H1 (cell line): ENCODE measurements at regions not wholly inside any gene's neighbourhood (a gene's known extent, or its start where the extent isn't known, plus 50 kb on each side); places are given as distances from the start of the nearest gene placed in this dataset.

ENCODE experiments used
- CHD2 ChIP-seq: IDR thresholded peaks from 2 replicates; pipeline ENCODE4 v1.6.1; 2012; ENCODE audit warnings: low read length, improper control_type of control experiment
- EP300 ChIP-seq, 2 experiments: IDR thresholded peaks; 1 replicate in 1 of 2; 2 replicates in 1 of 2; pipeline ENCODE4 v1.6.1; 2011 to 2012; ENCODE audit warnings: low read depth in 2 of 2, low read length in 2 of 2, mild to moderate bottlenecking in 2 of 2, borderline replicate concordance in 1 of 2, inconsistent platforms in 1 of 2, moderate library complexity in 1 of 2
- EZH2 ChIP-seq: fragments of 200-600 bp; sonication (generic); IDR thresholded peaks from 2 replicates; pipeline ENCODE4 v1.7.1; 2012; ENCODE audit warnings: low read depth, mild to moderate bottlenecking, moderate library complexity, low read length, inconsistent platforms; ENCODE audit not compliant: severe bottlenecking
- SP2 ChIP-seq: IDR thresholded peaks from 2 replicates; pipeline ENCODE4 v1.6.1; 2012; ENCODE audit warnings: mild to moderate bottlenecking, low read length, inconsistent platforms
- YY1 ChIP-seq: IDR thresholded peaks from 2 replicates; pipeline ENCODE4 v1.6.1; 2011; ENCODE audit warnings: low read depth, mild to moderate bottlenecking, low read length
- TF ChIP-seq, protein P1 (sequence below), 3 experiments: IDR thresholded peaks; 1 replicate in 2 of 3; 2 replicates in 1 of 3; pipeline versions ENCODE4 v1.5.1 to v1.6.1; 2011; ENCODE audit warnings: low read length in 3 of 3, mild to moderate bottlenecking in 3 of 3, inconsistent platforms in 2 of 3, low read depth in 1 of 3, moderate library complexity in 1 of 3; ENCODE audit not compliant: insufficient read depth in 1 of 3; ENCODE audit errors: control extremely low read depth in 1 of 3

DNA sequence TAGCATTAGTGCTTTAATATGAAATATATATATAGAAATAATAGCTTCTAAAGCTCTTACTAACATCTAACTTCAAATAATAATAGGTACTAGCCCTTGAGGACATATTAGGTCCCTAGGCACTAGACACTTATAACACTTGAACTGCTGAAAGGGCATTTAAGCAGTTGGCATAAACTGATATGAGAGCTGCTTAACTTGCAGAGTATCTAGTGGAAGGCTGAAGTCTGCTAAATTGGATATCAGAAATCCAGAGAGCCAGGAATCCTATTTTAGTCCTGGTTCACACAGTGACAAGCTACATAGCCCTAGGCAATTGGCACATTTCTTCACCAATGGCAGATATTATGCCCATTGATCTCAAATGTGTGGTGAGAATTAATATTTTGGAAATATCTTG lies 326.9 kb upstream of the UBE2E3 start:
- no peak for TF ChIP-seq CHD2
- TF ChIP-seq, protein P1, sequence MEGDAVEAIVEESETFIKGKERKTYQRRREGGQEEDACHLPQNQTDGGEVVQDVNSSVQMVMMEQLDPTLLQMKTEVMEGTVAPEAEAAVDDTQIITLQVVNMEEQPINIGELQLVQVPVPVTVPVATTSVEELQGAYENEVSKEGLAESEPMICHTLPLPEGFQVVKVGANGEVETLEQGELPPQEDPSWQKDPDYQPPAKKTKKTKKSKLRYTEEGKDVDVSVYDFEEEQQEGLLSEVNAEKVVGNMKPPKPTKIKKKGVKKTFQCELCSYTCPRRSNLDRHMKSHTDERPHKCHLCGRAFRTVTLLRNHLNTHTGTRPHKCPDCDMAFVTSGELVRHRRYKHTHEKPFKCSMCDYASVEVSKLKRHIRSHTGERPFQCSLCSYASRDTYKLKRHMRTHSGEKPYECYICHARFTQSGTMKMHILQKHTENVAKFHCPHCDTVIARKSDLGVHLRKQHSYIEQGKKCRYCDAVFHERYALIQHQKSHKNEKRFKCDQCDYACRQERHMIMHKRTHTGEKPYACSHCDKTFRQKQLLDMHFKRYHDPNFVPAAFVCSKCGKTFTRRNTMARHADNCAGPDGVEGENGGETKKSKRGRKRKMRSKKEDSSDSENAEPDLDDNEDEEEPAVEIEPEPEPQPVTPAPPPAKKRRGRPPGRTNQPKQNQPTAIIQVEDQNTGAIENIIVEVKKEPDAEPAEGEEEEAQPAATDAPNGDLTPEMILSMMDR (IDR thresholded peaks at IDR 0.05; ENCODE audit: control extremely low read depth in 1 of 3, insufficient read depth in 1 of 3, low read depth in 1 of 3, low read length in 3 of 3): no peak
- TF ChIP-seq YY1: no peak
- TF ChIP-seq SP2: no peak
- TF ChIP-seq EZH2: no peak
- TF ChIP-seq EP300 (IDR thresholded peaks at IDR 0.05; ENCODE audit: borderline replicate concordance in 1 of 2, low read depth in 2 of 2, low read length in 2 of 2): no peak
